Epidermal melanocyte (primary cell): ENCODE measurements at regions not wholly inside any gene's neighbourhood (a gene's known extent, or its start where the extent isn't known, plus 50 kb on each side); places are given as distances from the start of the nearest gene placed in this dataset.

Source experiments
- DNase-seq: peaks from one replicate; pipeline ENCODE4 v3.0.0; 2011; ENCODE audit warnings: low spot score; ENCODE audit not compliant: insufficient read length

GRCh38 chr2:12827721-12828120 is 111.0 kb downstream of the TRIB2 start:
- no peak for DNase-seq

DNA sequence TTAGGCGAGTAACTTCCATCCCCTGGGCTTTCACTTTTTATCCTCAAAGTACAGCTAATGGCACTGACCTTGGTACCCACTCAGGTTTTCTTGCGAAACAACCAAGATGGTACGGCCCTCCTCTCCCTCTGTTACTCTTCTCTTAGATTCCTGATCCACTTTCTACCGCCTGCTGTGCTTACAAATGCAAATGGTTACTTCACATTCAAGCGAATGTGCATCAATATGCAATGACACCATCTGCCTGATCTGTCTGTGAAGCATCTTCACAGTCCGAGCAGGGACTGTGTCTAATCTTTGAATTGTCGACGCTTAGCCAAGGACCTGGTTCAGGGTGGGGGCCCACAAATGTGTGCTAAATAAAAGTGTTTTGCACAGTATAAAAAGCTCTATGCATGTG is 112.2 kb downstream of the TRIB2 start:
- DNase-seq: no peak

GRCh38 chr2:12831016-12831415 is 114.3 kb downstream of the TRIB2 start:
- no peak for DNase-seq

DNA sequence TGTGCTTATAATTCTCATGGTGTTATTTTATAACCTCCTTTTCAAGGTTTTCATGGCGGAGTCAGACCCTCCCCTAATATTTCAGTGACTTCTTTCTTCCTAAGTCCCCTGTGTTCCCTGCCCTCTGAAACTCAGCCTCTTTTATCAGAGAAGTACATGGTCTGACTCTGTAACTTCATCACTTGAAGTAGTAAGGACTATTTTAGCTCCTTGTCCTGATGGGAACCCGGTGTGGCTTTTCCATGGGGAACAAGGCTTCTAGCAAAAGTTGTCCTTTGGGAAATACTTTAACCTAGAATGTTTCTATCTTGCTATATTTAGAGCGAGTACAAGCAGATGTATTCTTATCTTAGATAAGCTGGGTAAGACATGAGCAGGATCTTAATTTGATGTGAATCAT is 117.5 kb downstream of the TRIB2 start:
- DNase-seq: no peak

DNA sequence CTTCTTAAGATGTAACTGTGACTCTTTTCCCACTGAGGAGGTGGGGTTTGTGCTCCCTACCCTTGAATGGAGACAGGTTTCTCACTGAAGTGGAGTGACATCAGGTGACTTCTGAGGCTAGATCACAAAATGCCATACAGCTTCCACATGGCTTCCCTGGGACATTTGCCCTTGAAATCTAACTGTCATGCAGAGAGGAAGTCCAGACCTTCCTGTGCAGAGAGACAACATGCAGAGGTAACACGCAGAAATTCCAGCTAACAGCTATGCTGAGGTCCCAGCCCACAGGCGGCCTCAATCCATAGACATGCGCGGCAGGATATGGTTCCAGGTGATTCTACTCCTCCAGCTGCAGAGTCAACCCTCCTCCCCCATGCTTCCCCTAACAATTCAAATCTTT is 119.0 kb downstream of the TRIB2 start:
- no peak for DNase-seq

DNA sequence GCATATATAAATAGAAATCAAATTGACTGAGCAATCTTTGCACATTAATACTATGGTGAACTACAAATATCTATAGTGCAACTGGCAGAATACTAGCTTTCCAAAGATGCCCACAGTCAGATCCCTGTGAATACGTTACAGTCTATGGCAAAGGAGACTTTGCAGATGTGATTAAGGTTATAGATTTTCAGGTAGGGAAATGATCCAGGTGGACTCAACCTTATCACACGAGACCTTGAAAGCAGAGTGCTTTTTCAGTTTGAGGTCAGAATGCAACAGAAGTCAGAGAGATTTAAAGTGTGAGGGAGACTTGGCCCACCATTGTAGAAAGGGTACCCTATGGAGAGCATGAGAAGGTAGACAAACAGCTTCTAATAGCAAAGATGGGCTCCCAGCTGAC is 122.6 kb downstream of the TRIB2 start:
- no peak for DNase-seq

DNA sequence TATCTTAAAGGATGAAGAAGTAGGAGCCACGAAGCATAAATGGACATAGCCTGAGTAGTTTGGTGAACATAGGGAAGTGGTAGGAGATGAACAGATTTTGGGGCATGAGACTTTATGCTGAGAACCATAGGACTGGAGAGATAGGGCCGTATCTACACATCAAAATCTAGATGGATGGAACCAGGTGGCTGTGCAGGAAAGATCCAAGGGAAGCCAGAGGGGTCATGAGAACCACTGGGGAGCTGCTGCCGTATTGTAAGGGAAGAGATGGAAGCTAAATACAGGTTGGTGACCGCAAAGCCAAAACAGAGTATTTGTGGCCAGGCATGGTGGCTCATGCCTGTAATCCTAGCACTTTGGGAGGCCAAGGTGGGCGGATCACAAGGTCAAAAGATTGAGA is 124.3 kb downstream of the TRIB2 start:
- no peak for DNase-seq

GRCh38 chr2:12842917-12843316 is 126.2 kb downstream of the TRIB2 start:
- DNase-seq: no peak

GRCh38 chr2:12844511-12844910 is 127.8 kb downstream of the TRIB2 start:
- no peak for DNase-seq

GRCh38 chr2:12847694-12848575 is 131.2 kb downstream of the TRIB2 start:
- DNase-seq: no peak

DNA sequence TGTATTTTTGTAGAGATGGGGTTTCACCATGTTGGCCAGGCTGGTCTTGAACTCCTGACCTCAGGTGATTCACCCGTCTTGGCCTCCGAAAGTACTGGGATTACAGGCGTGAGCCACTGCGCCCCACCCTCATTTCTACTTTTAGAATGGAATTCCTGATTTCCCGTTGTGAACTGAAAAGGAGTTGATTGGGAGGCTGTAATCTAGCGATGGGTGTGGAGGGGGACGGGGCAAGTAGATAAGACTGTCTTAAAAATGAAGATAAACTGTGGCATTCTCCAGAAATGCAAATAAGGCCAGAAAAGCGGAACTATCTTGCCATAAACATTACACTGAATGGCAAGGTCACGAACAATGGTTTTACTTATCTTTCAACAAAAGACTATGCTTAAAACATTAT is 135.4 kb downstream of the TRIB2 start:
- no peak for DNase-seq

GRCh38 chr2:12854001-12854530 is 137.3 kb downstream of the TRIB2 start:
- no peak for DNase-seq

GRCh38 chr2:12855508-12855907 is 138.8 kb downstream of the TRIB2 start:
- DNase-seq: no peak

GRCh38 chr2:12856934-12857601 is 140.3 kb downstream of the TRIB2 start:
- no peak for DNase-seq

DNA sequence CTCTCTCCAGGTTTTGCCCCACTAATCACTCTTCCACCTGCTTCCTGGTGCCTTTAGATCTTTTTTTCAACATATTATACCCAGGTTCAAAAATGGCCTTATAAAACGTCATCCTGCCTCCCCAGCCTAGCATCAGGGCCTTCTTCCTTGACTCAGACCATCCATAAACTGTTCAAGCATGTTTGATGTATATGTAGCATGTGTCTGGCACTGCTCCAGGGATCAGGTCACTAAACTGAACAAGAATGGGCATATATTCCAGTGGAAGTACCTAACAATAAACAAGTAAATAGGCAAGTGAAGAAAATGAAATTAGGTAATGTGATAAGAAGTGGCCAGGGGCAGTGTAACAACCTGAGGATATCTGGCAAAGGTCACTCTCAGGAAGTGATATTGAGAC is 141.2 kb downstream of the TRIB2 start:
- DNase-seq: no peak

- no peak for DNase-seq
Observed at GRCh38 chr2:12858786-12859185, 142.1 kb downstream of the TRIB2 start.

DNA sequence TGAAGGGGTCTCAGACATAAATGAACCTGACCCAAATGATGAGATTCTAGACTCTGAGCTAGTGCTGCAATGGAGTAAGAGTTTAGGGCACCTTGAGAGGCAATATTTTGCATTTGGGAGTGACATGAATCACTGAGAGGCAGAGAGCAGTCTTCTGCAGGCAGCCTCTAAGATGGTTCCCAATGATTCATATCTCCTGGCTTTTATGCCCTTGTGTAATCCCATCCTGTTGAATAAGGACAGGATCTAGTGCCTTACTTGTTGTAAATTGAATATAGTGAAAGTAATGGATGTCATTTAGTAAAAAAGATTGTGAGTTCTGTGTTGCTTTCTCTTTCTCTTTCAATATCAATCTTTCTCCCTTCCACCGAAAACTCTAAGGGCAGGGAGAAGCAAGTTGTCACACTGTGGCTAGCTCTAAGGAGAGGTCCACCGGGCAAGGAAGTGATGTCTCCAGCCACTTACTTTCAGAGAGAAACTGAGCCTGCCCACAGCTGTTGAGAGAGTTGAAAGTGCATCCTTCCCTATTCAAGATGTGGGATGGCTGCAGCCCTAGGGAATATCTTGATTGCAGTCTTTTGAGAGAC is 144.7 kb downstream of the TRIB2 start:
- DNase-seq: no peak

DNA sequence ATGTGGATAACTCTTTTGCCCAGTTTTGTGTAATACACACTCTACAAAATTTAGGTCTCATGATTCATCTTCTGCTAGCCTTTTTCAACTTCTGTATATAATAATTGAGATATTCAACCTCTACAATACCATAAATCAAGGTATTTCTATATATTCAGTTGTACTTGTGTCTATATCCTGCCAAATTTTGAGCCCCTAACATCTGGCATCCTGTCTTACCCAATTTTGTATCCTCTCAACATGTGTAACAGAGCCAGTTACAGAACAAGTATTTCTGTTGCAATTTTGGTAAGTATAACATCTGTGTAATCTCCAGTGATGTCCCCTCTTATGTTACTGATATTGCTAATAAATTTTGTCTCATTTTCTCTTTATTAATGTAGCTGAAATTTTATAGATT is 145.8 kb downstream of the TRIB2 start:
- DNase-seq: no peak

DNA sequence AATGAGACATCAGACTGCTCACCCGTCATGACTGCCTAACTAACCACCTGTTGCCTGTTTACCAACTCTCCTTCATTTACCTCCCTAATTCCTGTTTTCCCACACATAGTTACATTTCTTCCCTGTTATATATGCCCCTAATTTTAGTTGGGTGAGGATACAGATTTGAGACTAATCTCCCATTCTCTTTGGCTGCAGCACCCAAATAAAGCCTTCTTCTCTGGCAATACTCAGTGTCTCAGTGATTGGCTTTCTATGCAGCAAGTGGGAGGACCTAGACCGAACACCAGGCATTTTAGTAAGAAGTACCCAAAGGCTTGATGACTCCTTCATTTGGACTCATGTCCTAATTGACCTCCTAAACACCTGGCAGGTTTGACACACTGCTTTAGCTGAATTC is 147.2 kb downstream of the TRIB2 start:
- no peak for DNase-seq

DNA sequence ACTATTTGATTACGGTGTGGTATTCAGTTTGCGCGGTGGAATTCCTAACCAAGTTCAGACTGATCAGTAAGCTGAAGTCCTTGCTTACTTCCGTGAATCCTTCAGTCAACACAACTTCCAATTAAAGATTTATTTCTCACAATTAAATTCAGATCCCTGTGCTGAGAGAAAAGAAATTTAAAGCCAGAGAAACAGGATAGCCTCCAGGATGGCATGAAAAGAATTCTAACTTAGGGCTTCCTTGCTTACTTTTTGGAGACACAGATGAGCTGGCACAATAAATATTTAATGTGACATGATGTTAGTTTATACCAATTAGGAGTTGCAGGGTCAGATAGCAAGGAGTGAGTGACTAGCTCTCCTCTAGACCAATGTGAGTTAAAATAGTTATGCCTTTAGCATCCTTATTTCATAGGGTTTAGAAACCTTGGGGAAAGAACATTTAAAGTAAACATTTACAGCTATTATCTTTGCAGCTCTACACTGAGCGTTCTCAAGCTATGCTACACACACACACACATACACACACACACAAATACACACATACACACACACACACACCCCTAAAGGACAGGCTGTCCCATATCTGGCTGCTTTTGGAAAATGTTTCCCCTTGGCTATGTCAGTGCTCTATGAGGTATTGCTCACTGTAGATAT is 151.0 kb downstream of the TRIB2 start:
- DNase-seq: no peak

- DNase-seq: no peak
Observed at GRCh38 chr2:12870692-12871091, 154.0 kb downstream of the TRIB2 start.
